Astrocyte (in vitro differentiated cells and primary cell): ENCODE measurements at regions not wholly inside any gene's neighbourhood (a gene's known extent, or its start where the extent isn't known, plus 50 kb on each side); places are given as distances from the start of the nearest gene placed in this dataset.
"Not testable (repeated sequence)": the region's sequence is repeated elsewhere in the genome, so short reads cannot be mapped to it uniquely, and the experiment has no call there.

Experiments used
- DNase-seq: peaks from one replicate; pipeline ENCODE4 v3.0.0-alpha.2; 2010; ENCODE audit warnings: low read depth
- FAIRE-seq: peaks from 2 replicates; lab custom pipeline; 2011; peaks lifted over from hg19 to GRCh38; lab: Jason Lieb, UNC
- H2AFZ ChIP-seq: 2 replicates; pipeline ENCODE4 v1.6.0; 2012; ENCODE audit warnings: low read depth, low read length, inconsistent platforms
- H3K27ac ChIP-seq: 2 replicates; pipeline ENCODE4 v1.5.1; 2011; ENCODE audit warnings: low read depth, low read length, inconsistent platforms
- H3K27me3 ChIP-seq: 2 replicates; pipeline ENCODE4 v1.6.0; 2011; ENCODE audit warnings: low read length, inconsistent platforms; ENCODE audit not compliant: insufficient read depth
- H3K36me3 ChIP-seq: 2 replicates; pipeline ENCODE4 v1.5.1; 2011; ENCODE audit warnings: low read length, inconsistent platforms; ENCODE audit not compliant: insufficient read depth
- H3K4me1 ChIP-seq: 2 replicates; pipeline ENCODE4 v1.5.1; 2011; ENCODE audit warnings: low read length, inconsistent platforms; ENCODE audit not compliant: insufficient read depth
- H3K4me2 ChIP-seq: 2 replicates; pipeline ENCODE4 v1.6.0; 2012; ENCODE audit warnings: low read length, inconsistent platforms
- H3K4me3 ChIP-seq: 2 replicates; pipeline ENCODE4 v1.5.1; 2011; ENCODE audit warnings: low read depth, mild to moderate bottlenecking, low read length, inconsistent platforms; ENCODE audit not compliant: insufficient read depth
- H3K79me2 ChIP-seq: 2 replicates; pipeline ENCODE4 v1.6.0; 2012; ENCODE audit warnings: mild to moderate bottlenecking, low read length, inconsistent platforms; ENCODE audit not compliant: insufficient read depth
- H3K9ac ChIP-seq: 2 replicates; pipeline ENCODE4 v1.6.0; 2012; ENCODE audit warnings: mild to moderate bottlenecking, low read length, inconsistent platforms
- H3K9me3 ChIP-seq: 2 replicates; pipeline ENCODE4 v1.5.1; 2012; ENCODE audit warnings: low read depth, mild to moderate bottlenecking, low read length, inconsistent platforms; ENCODE audit not compliant: insufficient read depth
- H4K20me1 ChIP-seq: 2 replicates; pipeline ENCODE4 v1.6.0; 2012; ENCODE audit warnings: low read length, inconsistent platforms; ENCODE audit not compliant: insufficient read depth
- H3K27ac Mint-ChIP-seq: one replicate; pipeline ENCODE4 v1.8.0; 2021; ENCODE audit warnings: mild to moderate bottlenecking, mixed read lengths; ENCODE audit not compliant: unreplicated experiment
- H3K27me3 Mint-ChIP-seq: one replicate; pipeline ENCODE4 v1.8.0; 2021; ENCODE audit warnings: low read depth, mixed read lengths; ENCODE audit not compliant: unreplicated experiment
- H3K36me3 Mint-ChIP-seq: one replicate; pipeline ENCODE4 v1.8.0; 2021; ENCODE audit warnings: low read depth, mixed read lengths; ENCODE audit not compliant: unreplicated experiment
- H3K4me1 Mint-ChIP-seq: one replicate; pipeline ENCODE4 v1.8.0; 2021; ENCODE audit warnings: low read depth, mixed read lengths; ENCODE audit not compliant: unreplicated experiment
- H3K4me3 Mint-ChIP-seq: one replicate; pipeline ENCODE4 v1.8.0; 2021; ENCODE audit warnings: mild to moderate bottlenecking, moderate library complexity, mixed read lengths; ENCODE audit not compliant: unreplicated experiment
- H3K9me3 Mint-ChIP-seq: one replicate; pipeline ENCODE4 v1.8.0; 2021; ENCODE audit warnings: mild to moderate bottlenecking, mixed read lengths; ENCODE audit not compliant: unreplicated experiment
- EZH2 ChIP-seq: IDR thresholded peaks from 2 replicates; pipeline ENCODE4 v1.6.1; 2012; ENCODE audit warnings: mild to moderate bottlenecking, low read length, inconsistent platforms; ENCODE audit not compliant: insufficient read depth
- TF ChIP-seq, protein P1 (sequence below): IDR thresholded peaks from 2 replicates; pipeline ENCODE4 v1.5.1; 2011; ENCODE audit warnings: low read depth, mild to moderate bottlenecking, inconsistent platforms, low read length, moderate library complexity; ENCODE audit not compliant: insufficient read depth

DNA sequence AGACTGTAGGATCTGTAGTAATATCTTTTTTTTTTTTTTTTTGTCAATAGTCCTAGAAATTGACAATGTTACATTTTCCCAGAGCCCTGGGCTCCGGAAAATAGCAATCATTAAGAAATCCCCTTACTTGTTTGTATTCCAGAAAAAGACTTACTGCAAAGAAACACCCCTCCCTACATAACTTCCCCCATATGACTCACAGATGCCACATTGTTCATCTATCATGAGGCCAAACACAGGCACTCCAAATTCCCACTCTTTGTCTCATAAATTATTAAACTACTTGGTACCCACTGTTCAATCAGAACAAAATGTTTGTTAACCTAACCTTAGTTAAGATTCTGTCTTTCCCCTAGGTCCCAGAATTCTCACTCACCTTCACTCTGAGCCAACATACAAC, 53.5 kb downstream of the TEX51 start:
- Histone ChIP-seq H3K27ac (no peak overlapping the region), H3K27me3 (no peaks in the 10 kb centered on the region), H3K4me1 (no peaks in the 10 kb centered on the region), H3K4me3 (no peak overlapping the region), H3K9ac (no peak overlapping the region), H3K36me3 (no peaks in the 10 kb centered on the region), H4K20me1 (no peaks in the 10 kb centered on the region), H2AFZ (no peak overlapping the region), H3K9me3 (no peaks in the 10 kb centered on the region), H3K4me2 (no peak overlapping the region), H3K79me2 (no peaks in the 10 kb centered on the region)
- peaks cover 8% of the 10 kb centered on the region for H3K4me1 Mint-ChIP-seq
- TF ChIP-seq, protein P1, sequence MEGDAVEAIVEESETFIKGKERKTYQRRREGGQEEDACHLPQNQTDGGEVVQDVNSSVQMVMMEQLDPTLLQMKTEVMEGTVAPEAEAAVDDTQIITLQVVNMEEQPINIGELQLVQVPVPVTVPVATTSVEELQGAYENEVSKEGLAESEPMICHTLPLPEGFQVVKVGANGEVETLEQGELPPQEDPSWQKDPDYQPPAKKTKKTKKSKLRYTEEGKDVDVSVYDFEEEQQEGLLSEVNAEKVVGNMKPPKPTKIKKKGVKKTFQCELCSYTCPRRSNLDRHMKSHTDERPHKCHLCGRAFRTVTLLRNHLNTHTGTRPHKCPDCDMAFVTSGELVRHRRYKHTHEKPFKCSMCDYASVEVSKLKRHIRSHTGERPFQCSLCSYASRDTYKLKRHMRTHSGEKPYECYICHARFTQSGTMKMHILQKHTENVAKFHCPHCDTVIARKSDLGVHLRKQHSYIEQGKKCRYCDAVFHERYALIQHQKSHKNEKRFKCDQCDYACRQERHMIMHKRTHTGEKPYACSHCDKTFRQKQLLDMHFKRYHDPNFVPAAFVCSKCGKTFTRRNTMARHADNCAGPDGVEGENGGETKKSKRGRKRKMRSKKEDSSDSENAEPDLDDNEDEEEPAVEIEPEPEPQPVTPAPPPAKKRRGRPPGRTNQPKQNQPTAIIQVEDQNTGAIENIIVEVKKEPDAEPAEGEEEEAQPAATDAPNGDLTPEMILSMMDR, result no peak
- no peak for TF ChIP-seq EZH2
- no peak overlapping the region for H3K4me3 Mint-ChIP-seq
- peaks cover 2% of the 10 kb centered on the region for H3K9me3 Mint-ChIP-seq
- no peak for FAIRE-seq
- no peaks in the 10 kb centered on the region for H3K36me3 Mint-ChIP-seq
- H3K27ac Mint-ChIP-seq, result no peak overlapping the region
- H3K27me3 Mint-ChIP-seq, result peaks cover 4% of the 10 kb centered on the region
- no peak for DNase-seq

DNA sequence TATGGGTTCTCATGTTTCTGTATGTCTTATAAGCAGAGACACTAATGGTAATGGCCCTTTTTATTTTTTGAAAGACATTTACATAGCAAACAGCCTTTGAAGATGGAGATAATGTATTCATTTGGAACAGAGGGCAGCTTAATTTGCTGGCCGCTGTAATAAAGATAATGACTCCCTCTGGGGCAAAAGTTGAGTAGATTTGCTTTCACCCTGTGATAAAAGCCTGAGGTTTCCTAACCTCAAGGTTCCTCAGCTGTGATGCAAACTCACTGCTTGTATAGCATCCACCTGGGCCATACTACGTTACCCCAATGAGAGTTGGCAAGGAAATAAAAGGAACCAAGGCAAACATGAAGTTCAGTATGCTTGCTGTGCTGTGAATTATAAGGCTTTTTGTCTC, 54.8 kb downstream of the TEX51 start:
- Histone ChIP-seq H4K20me1 (no peaks in the 10 kb centered on the region), H3K4me2 (no peak overlapping the region), H3K79me2 (no peaks in the 10 kb centered on the region), H3K4me3 (no peak overlapping the region), H3K36me3 (no peaks in the 10 kb centered on the region), H3K9me3 (no peaks in the 10 kb centered on the region), H2AFZ (no peak overlapping the region), H3K27ac (no peak overlapping the region), H3K27me3 (no peaks in the 10 kb centered on the region), H3K4me1 (no peaks in the 10 kb centered on the region), H3K9ac (no peak overlapping the region)
- no peaks in the 10 kb centered on the region for H3K27me3 Mint-ChIP-seq
- H3K9me3 Mint-ChIP-seq, result peaks cover 8% of the 10 kb centered on the region
- no peaks in the 10 kb centered on the region for H3K36me3 Mint-ChIP-seq
- no peak for DNase-seq
- FAIRE-seq, result no peak
- no peak overlapping the region for H3K4me3 Mint-ChIP-seq
- peaks cover 8% of the 10 kb centered on the region for H3K4me1 Mint-ChIP-seq
- TF ChIP-seq, protein P1, result no peak
- TF ChIP-seq EZH2, result no peak
- no peak overlapping the region for H3K27ac Mint-ChIP-seq

DNA sequence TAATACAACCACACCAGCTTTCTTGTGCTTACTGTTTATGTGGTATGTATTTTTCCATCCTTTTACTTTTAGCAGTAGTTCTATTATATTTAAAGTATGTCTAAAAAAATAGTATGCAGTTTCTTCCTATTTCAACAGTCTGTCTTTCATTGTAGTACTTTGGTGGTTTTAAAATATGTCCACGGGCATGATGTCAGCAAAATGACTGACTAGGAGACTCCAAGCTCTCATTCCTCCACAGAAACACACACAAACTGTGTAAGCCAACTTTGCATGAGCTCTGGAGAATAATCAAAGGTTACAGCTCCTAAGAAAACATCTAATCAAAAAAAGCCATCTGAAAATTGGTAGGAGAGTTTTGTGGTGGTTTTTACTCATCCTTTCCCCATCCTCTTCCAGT, 56.1 kb downstream of the TEX51 start:
- peak overlapping the region; percentile 70 for H3K27ac Mint-ChIP-seq

DNA sequence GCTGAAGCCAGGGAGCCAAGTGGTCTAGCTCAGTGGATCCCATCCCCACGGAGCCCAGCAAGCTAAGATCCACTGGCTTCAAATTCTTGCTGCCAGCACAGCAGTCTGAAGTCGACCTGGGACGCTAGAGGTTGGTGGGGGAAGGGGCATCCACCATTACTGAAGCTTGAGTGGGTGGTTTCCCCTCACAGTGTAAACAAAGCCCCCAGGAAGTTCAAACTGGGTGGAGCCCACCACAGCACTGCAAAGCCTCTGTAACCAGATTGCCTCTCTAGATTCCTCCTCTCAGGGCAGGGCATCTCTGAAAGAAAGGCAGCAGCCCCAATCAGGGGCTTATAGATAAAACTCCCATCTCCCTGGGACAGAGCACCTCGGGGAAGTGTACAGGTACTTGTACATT, 58.1 kb downstream of the TEX51 start:
- not testable (repeated sequence) for FAIRE-seq, H3K27ac Mint-ChIP-seq

More for the DNA sequence above, 56.1 kb downstream of the TEX51 start:
- no peak for TF ChIP-seq EZH2
- TF ChIP-seq, protein P1, result no peak
- Mint-ChIP-seq H3K27me3 (no peaks in the 10 kb centered on the region), H3K4me3 (no peak overlapping the region), H3K9me3 (peaks cover 12% of the 10 kb centered on the region), H3K36me3 (no peaks in the 10 kb centered on the region), H3K4me1 (peaks cover 8% of the 10 kb centered on the region)
- no peak for FAIRE-seq
- Histone ChIP-seq H3K36me3 (no peaks in the 10 kb centered on the region), H3K4me2 (no peak overlapping the region), H4K20me1 (no peaks in the 10 kb centered on the region), H3K27me3 (no peaks in the 10 kb centered on the region), H2AFZ (no peak overlapping the region), H3K9me3 (no peaks in the 10 kb centered on the region), H3K4me1 (no peaks in the 10 kb centered on the region), H3K4me3 (no peak overlapping the region), H3K79me2 (no peaks in the 10 kb centered on the region), H3K27ac (no peak overlapping the region), H3K9ac (no peak overlapping the region)
- no peak for DNase-seq

More for the DNA sequence above, 58.1 kb downstream of the TEX51 start:
- not testable (repeated sequence) for H3K9ac ChIP-seq, H3K9me3 ChIP-seq, H3K4me3 ChIP-seq, H3K79me2 ChIP-seq, H3K4me1 Mint-ChIP-seq, H2AFZ ChIP-seq, H4K20me1 ChIP-seq, H3K4me1 ChIP-seq, H3K27me3 ChIP-seq, H3K27me3 Mint-ChIP-seq, H3K4me2 ChIP-seq, H3K27ac ChIP-seq, H3K4me3 Mint-ChIP-seq, H3K36me3 ChIP-seq, DNase-seq, H3K36me3 Mint-ChIP-seq
- H3K9me3 Mint-ChIP-seq, result peaks cover 16% of the 10 kb centered on the region
